ENCODE measurements at regions not wholly inside any gene's neighbourhood (a gene's known extent, or its start where the extent isn't known, plus 50 kb on each side); places are given as distances from the start of the nearest gene placed in this dataset.

DNA sequence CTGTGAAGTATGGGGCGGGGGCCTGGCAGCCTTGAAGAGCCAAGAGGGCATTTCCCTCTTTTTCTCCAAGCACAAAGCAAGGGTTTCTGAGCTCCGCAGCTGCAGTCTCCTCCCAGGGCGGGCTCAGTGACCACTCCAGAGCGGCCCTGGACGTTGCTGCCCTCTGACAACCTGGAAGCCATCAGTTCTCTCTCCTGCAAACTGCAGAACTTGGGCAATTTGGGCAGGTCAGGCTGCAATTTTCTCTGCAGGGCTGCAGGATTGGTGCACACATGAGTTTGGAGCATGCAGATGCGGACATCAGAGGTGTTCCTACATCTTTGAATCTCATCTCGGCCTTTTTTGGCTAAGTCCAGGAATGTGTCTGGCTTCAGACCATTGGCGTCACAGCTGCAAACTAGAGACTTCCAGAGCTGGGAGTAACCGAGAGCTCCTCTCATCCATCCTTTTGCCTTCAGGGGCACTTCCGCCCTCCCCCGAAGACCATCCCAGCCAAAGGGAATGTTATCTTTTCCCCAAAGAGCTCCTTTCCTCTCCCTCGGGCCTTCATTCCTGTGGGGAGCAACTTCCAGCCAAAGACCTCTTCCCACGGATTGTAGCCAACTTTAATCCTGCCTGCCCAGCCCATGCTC lies 139.6 kb upstream of the WNT4 start:
- no peak for TF ChIP-seq EZH2 (IDR thresholded peaks at IDR 0.05)
- no peak for TF ChIP-seq POLR2AphosphoS5 (IDR thresholded peaks at IDR 0.05; ENCODE audit: borderline replicate concordance, low read depth, low read length)
- no peak for TF ChIP-seq FOXP2 (optimal IDR thresholded peaks at IDR 0.05; ENCODE audit: control extremely low read depth, extremely low read length, insufficient read depth)
